ENCODE measurements at regions not wholly inside any gene's neighbourhood (a gene's known extent, or its start where the extent isn't known, plus 50 kb on each side); places are given as distances from the start of the nearest gene placed in this dataset.

- TF ChIP-seq EZH2phosphoT487 (IDR thresholded peaks at IDR 0.05; ENCODE audit: low read depth) (no peak), CTCF (IDR thresholded peaks at IDR 0.05; ENCODE audit: low read depth, low read length) (no peak)
Observed at GRCh38 chr4:13109536-13109935, 374.6 kb downstream of the RAB28 start.
